ENCODE measurements at regions not wholly inside any gene's neighbourhood (a gene's known extent, or its start where the extent isn't known, plus 50 kb on each side); places are given as distances from the start of the nearest gene placed in this dataset.

DNA sequence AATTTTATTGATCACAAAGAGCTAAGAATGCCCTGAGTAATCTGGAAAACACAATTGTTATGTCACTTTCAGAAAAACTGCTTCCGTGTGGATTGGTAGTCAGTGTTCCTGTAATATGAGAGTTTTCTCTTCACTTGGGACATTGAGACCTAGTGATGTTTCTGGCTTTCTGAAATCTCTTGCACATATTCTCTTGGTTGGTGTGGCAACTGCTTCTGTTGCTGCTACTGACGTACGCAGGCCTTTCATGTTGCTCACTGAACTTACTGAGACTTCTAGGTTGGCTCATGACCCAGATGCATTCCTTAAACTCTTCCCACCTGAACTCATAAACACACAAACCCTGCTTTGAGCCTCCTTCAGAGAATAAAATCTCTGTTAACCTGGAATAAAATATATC lies 175.0 kb upstream of the PFN2 start:
- Histone ChIP-seq H3K27ac (peak overlapping the region in 1 of 12 donors; percentile 68), H3K36me3 (no peaks in the 10 kb centered on the region), H3K9me3 (no peaks in the 10 kb centered on the region), H3K4me3 (no peak overlapping the region), H3K4me1 (peaks cover 0 to 17% (median 2%) of the 10 kb centered on the region in 12 donors), H3K27me3 (no peaks in the 10 kb centered on the region)
- no peak for DNase-seq
- WGBS, 4 donors: 95 to 98% (median 95%) methylated on average over 3 of the region's 3 CpGs
- ATAC-seq: no peak
- TF ChIP-seq POLR2A (IDR thresholded peaks at IDR 0.05): no peak
- TF ChIP-seq, protein P1, sequence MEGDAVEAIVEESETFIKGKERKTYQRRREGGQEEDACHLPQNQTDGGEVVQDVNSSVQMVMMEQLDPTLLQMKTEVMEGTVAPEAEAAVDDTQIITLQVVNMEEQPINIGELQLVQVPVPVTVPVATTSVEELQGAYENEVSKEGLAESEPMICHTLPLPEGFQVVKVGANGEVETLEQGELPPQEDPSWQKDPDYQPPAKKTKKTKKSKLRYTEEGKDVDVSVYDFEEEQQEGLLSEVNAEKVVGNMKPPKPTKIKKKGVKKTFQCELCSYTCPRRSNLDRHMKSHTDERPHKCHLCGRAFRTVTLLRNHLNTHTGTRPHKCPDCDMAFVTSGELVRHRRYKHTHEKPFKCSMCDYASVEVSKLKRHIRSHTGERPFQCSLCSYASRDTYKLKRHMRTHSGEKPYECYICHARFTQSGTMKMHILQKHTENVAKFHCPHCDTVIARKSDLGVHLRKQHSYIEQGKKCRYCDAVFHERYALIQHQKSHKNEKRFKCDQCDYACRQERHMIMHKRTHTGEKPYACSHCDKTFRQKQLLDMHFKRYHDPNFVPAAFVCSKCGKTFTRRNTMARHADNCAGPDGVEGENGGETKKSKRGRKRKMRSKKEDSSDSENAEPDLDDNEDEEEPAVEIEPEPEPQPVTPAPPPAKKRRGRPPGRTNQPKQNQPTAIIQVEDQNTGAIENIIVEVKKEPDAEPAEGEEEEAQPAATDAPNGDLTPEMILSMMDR (IDR thresholded peaks at IDR 0.05): no peak
- intact Hi-C loops (cut with DNase I): loop anchor here in 1 of 10 donors (5.0 kb wide), 1 partner anchor 1137 kb away; no protein-coding TSS in a partner anchor

DNA sequence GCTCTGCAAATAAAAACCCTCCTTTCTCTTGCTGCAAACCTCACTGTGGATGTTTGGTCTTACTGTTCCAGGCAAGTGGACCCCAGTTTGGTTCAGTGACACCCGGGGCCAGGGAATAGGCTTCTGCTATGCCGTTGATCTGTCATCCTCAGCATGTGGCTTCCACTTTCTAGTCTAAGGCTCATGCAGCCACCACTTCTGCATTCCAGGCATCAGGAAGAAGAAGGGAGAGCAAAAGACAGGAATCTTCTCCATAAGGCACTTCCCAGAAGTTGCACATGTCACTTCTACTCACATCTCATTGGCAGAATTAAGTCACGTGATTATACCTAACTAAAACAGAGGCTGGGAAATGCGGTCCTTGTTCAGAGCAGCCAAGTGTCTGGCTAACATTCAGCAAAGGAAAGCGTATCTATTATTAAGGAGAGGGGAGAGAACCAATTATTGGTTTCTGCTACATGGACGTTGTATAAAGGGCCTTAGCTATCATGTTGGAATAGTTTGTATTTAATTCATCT lies 173.6 kb upstream of the PFN2 start:
- ATAC-seq (no peak), DNase-seq (no peak)
- WGBS, 4 donors: 88 to 95% (median 90%) methylated on average over 6 of the region's 6 CpGs
- H3K27ac ChIP-seq: no peak overlapping the region
- H3K9me3 ChIP-seq: no peaks in the 10 kb centered on the region
- H3K27me3 ChIP-seq: no peaks in the 10 kb centered on the region
- peaks cover 0 to 11% (median 2%) of the 10 kb centered on the region in 12 donors for H3K4me1 ChIP-seq
- intact Hi-C loops (cut with DNase I): no loop called here
- TF ChIP-seq, protein P1 (IDR thresholded peaks at IDR 0.05): no peak
- TF ChIP-seq POLR2A (IDR thresholded peaks at IDR 0.05): no peak
- H3K4me3 ChIP-seq: no peak overlapping the region
- H3K36me3 ChIP-seq: no peaks in the 10 kb centered on the region

DNA sequence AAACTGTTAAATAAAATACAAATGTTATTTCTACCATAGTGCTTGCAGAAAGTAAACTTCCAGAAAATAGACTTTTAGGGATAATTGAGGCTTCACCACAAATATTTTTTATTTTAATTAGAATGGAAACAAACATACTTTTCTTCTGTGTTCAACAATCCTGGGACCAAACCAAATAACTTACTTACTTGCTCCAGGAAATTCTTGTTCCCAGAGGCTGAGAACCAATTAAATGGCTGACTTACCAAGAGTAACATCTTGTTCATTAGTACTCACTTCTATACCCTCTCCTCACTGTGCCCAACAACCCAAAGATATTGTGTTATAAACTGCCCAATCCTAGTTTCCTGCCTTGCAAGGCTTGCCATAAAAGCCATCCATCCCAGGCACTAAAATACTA lies 172.2 kb upstream of the PFN2 start:
- Histone ChIP-seq H3K4me3 (no peak overlapping the region), H3K36me3 (no peaks in the 10 kb centered on the region), H3K27me3 (no peaks in the 10 kb centered on the region), H3K27ac (no peak overlapping the region), H3K4me1 (peaks cover 0 to 8% (median 0%) of the 10 kb centered on the region in 12 donors), H3K9me3 (no peaks in the 10 kb centered on the region)
- ATAC-seq (no peak), DNase-seq (no peak)
- TF ChIP-seq POLR2A (IDR thresholded peaks at IDR 0.05): no peak
- TF ChIP-seq, protein P1 (IDR thresholded peaks at IDR 0.05): no peak
- intact Hi-C loops (cut with DNase I): no loop called here

DNA sequence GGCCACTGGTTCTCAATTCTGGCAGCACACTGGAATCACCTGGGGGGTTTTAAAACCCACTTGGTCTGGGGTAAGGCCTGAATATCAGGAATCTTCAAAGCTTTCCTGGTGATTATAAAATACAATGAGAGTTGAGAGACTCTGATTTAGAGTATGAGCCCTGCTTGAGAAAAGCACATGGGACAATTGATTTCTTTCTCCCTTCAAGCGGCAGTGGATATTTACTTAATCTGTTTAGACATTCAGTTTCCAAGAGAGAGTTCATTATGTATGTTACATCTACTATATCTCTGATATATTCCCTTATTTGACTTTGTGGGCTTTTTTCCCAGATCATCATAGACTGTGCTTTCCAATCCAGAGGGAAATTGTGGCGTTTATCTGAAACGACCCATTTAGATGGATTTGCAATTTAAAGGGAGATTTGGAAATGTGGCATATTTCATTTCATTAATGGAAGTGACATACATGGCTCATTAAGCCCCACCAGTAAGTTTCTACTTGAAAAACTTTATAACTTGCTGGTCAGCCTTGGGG lies 171.2 kb upstream of the PFN2 start:
- Histone ChIP-seq H3K27ac (no peak overlapping the region), H3K27me3 (no peaks in the 10 kb centered on the region), H3K9me3 (no peaks in the 10 kb centered on the region), H3K36me3 (no peaks in the 10 kb centered on the region), H3K4me3 (no peak overlapping the region), H3K4me1 (no peaks in the 10 kb centered on the region)
- ATAC-seq: no peak
- no peak for DNase-seq
- intact Hi-C loops (cut with DNase I): no loop called here
- WGBS, 4 donors: 74 to 84% (median 80%) methylated on average over 3 of the region's 3 CpGs
- no peak for TF ChIP-seq POLR2A (IDR thresholded peaks at IDR 0.05)
- TF ChIP-seq, protein P1 (IDR thresholded peaks at IDR 0.05): no peak
